HCT116 (cell line): ENCODE measurements at regions not wholly inside any gene's neighbourhood (a gene's known extent, or its start where the extent isn't known, plus 50 kb on each side); places are given as distances from the start of the nearest gene placed in this dataset.

Source experiments
- POLR2A ChIP-seq: IDR thresholded peaks from 2 replicates; pipeline ENCODE4 v1.7.0; 2011; ENCODE audit warnings: borderline replicate concordance; ENCODE audit not compliant: insufficient read depth, insufficient read length; ENCODE audit errors: extremely low read depth
- POLR2AphosphoS5 ChIP-seq: IDR thresholded peaks from 2 replicates; pipeline ENCODE4 v1.6.1; 2011; ENCODE audit warnings: mild to moderate bottlenecking, low read depth, low read length, moderate library complexity
- TF ChIP-seq, protein P1 (sequence below), 3 experiments: fragments of 200-600 bp in 1 of 3; sonication (generic) in 1 of 3; IDR thresholded peaks in 2 of 3; conservative IDR thresholded peaks in 1 of 3; 2 replicates each; pipeline ENCODE4 v1.5.1; 2012 to 2017; ENCODE audit warnings: low read depth in 2 of 3, low read length in 2 of 3, antibody characterized with exemption in 1 of 3, borderline replicate concordance in 1 of 3, control low read depth in 1 of 3, mild to moderate bottlenecking in 1 of 3, mixed read lengths in 1 of 3, mixed run types in 1 of 3, moderate library complexity in 1 of 3; ENCODE audit not compliant: insufficient read depth in 1 of 3

DNA sequence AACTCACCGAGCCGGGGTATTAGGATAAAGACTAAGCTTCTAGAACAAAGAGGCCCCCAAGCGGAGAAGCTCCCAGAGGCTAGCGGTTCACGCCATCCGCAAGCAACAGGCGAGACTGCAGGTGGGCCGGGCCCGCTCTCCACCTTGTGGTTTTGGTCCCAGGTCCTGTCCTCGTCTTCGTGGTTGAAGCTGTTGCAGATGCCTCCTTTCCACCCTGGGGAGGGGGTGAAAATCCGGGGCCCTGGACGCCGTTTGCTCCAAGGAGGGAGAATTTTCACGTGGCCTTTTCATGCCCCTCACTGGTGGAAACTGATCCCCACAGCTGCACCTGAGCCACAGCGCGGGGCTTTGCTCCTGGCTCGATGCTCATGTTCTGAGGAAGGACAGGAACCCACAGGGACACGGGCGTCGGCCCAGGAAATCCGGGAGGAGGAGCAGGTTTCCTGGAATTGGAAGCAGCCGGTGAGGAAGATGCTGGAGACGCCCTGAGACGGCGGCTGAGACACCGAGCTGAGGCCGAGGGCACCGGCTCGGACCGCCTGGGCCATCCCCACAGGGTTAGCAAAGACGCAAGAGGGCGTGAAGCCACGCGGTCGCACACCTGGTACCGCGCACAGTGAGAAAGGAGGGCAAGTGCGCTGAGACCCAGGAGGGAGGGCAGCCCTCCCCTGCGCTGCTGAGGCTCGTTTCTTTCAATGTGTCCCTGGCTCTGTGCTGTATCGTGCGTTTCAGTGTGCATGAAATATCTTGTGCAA is 54.7 kb upstream of the SALL3 start:
- TF ChIP-seq, protein P1, sequence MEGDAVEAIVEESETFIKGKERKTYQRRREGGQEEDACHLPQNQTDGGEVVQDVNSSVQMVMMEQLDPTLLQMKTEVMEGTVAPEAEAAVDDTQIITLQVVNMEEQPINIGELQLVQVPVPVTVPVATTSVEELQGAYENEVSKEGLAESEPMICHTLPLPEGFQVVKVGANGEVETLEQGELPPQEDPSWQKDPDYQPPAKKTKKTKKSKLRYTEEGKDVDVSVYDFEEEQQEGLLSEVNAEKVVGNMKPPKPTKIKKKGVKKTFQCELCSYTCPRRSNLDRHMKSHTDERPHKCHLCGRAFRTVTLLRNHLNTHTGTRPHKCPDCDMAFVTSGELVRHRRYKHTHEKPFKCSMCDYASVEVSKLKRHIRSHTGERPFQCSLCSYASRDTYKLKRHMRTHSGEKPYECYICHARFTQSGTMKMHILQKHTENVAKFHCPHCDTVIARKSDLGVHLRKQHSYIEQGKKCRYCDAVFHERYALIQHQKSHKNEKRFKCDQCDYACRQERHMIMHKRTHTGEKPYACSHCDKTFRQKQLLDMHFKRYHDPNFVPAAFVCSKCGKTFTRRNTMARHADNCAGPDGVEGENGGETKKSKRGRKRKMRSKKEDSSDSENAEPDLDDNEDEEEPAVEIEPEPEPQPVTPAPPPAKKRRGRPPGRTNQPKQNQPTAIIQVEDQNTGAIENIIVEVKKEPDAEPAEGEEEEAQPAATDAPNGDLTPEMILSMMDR (IDR thresholded peaks at IDR 0.05 in 2 of 3, conservative IDR thresholded peaks at IDR 0.05 in 1 of 3; ENCODE audit: borderline replicate concordance in 1 of 3, insufficient read depth in 1 of 3, low read depth in 2 of 3, low read length in 2 of 3): no peak
- TF ChIP-seq POLR2A (no peak), POLR2AphosphoS5 (no peak)
